SHP77 treated with DMSO at 0.1 percent for 48 hours (cell line): ENCODE measurements at regions not wholly inside any gene's neighbourhood (a gene's known extent, or its start where the extent isn't known, plus 50 kb on each side); places are given as distances from the start of the nearest gene placed in this dataset.
"Not testable (repeated sequence)": the region's sequence is repeated elsewhere in the genome, so short reads cannot be mapped to it uniquely, and the experiment has no call there.

Source experiments
- DNase-seq: peaks from one replicate; lab custom pipeline; 2025; lab: John Stamatoyannopoulos, UW

DNA sequence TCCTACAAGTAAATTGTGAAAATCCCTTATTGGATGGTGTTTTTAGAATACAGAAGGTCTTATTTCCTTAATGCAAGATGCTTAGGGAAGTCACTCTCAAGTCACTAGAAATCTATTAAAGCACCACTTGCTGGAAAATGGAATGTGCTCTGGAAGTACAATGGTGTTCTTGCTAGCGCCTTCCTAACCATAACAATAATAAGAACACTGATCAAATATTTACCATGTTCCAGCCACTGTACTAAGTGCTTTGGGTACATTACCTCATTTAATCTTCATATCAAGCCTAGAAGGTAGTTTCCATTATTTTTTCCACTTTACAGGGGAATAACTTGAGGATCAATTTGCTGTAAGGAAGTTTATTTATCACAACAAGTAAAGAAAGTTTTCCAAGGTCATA is 75.1 kb downstream of the FAM72B start:
- not testable (repeated sequence) for DNase-seq

DNA sequence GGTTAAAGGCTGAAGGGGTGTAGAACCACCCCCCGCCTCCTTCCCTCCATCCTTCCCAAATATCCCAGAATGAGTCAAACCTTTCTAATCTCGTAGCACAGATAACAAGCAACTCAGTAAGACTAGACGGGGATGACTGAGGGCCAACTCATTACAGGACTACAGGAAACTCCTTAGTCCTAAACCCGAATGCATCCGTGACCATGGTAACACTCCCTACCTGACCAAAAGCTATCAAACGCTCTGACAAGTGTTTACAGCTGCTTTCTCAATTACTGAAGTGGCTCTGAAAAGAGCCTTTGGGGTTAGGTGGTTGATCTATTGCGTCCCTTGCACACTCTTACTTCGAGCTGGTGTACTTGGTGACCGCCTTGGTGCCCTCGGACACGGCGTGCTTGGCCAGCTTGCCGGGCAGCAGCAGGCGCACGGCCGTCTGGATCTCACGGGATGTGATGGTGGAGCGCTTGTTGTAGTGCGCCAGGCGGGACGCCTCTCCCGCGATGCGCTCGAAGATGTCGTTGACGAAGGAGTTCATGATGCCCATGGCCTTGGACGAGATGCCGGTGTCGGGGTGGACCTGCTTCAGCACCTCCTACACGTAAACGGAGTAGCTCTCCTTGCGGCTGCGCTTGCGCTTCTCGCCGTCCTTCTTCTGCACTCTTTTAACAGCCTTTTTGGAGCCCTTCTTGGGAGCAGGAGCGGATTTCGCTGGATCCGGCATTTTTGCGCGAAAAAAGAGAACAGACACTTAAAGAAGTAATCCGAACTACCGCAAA is 67.4 kb downstream of the FAM72B start:
- not testable (repeated sequence) for DNase-seq

DNA sequence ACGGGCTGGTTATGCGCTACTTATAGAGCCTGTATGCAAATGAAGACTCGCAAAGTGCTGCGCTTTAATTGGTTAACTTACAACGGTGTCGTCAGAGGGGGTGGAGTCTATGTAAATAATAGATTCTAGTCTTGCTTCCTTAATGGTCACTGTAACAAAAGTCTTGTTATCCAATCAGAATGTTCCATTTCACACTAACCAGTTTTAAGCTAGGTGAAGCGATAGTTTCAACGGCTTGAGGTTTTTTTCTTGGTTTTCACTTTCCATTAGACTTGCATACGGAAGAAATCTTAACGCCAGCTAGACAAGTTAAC is 66.9 kb downstream of the FAM72B start:
- DNase-seq, result not testable (repeated sequence)

- not testable (repeated sequence) for DNase-seq
Measured at GRCh38 chr1:121117622-121118479, 66.3 kb downstream of the FAM72B start.
